ENCODE measurements at regions not wholly inside any gene's neighbourhood (a gene's known extent, or its start where the extent isn't known, plus 50 kb on each side); places are given as distances from the start of the nearest gene placed in this dataset.

- no peak for FAIRE-seq
- dilution Hi-C loops (cut with MboI; ENCODE audit: extremely low pct_ligation_motif_present, low sequenced_read_pairs): no loop called here
- TF ChIP-seq POLR2A (IDR thresholded peaks at IDR 0.05; ENCODE audit: low read depth, low read length) (no peak), MYC (IDR thresholded peaks at IDR 0.05; ENCODE audit: low read depth, low read length) (no peak), FOS (IDR thresholded peaks at IDR 0.05; ENCODE audit: borderline replicate concordance, insufficient read depth, low read length) (no peak)
- TF ChIP-seq, protein P1, sequence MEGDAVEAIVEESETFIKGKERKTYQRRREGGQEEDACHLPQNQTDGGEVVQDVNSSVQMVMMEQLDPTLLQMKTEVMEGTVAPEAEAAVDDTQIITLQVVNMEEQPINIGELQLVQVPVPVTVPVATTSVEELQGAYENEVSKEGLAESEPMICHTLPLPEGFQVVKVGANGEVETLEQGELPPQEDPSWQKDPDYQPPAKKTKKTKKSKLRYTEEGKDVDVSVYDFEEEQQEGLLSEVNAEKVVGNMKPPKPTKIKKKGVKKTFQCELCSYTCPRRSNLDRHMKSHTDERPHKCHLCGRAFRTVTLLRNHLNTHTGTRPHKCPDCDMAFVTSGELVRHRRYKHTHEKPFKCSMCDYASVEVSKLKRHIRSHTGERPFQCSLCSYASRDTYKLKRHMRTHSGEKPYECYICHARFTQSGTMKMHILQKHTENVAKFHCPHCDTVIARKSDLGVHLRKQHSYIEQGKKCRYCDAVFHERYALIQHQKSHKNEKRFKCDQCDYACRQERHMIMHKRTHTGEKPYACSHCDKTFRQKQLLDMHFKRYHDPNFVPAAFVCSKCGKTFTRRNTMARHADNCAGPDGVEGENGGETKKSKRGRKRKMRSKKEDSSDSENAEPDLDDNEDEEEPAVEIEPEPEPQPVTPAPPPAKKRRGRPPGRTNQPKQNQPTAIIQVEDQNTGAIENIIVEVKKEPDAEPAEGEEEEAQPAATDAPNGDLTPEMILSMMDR (IDR thresholded peaks at IDR 0.05; ENCODE audit: extremely low read depth in 1 of 2, insufficient read depth in 1 of 2, low read depth in 1 of 2, low read length in 2 of 2): no peak
- no TSS peak for BruUV-seq (replicated peaks)
- Histone ChIP-seq H3K4me3 (replicated peaks in 1 of 3; ENCODE audit: insufficient read depth in 1 of 3, low read depth in 1 of 3, low read length in 3 of 3) (no peak overlapping the region), H3K9ac (replicated peaks; ENCODE audit: extremely low read depth, insufficient read depth, low read length) (no peak overlapping the region), H3K4me2 (ENCODE audit: insufficient read depth, low read length) (no peak overlapping the region), H3K79me2 (ENCODE audit: control insufficient read depth, insufficient read depth, low read length) (no peaks in the 10 kb centered on the region), H3K36me3 (ENCODE audit: control insufficient read depth in 2 of 2, extremely low read depth in 1 of 2, insufficient read depth in 2 of 2, low read length in 2 of 2) (no peaks in the 10 kb centered on the region), H3K9me1 (replicated peaks; ENCODE audit: control insufficient read depth, extremely low read depth, insufficient read depth, low read length) (no peaks in the 10 kb centered on the region), H3K27me3 (ENCODE audit: control insufficient read depth in 2 of 2, insufficient read depth in 2 of 2, low read length in 2 of 2) (peaks cover 3 to 4% of the 10 kb centered on the region in 2 experiments), H3K9me3 (replicated peaks; ENCODE audit: control insufficient read depth, insufficient read depth, low read length) (no peaks in the 10 kb centered on the region), H2AFZ (ENCODE audit: low read depth, low read length) (no peak overlapping the region), H3K4me1 (ENCODE audit: control insufficient read depth, extremely low read depth, insufficient read depth, low read length) (peaks cover 3% of the 10 kb centered on the region), H4K20me1 (replicated peaks; ENCODE audit: control insufficient read depth, extremely low read depth, insufficient read depth, low read length) (peaks cover 2% of the 10 kb centered on the region), H3K27ac (ENCODE audit: insufficient read depth, low read depth, low read length) (no peak overlapping the region)
- POLR2A ChIA-PET: no interaction called here
- CTCF ChIA-PET: no interaction called here
- DNase-seq (ENCODE audit: low read depth, low spot score): no peak
- intact Hi-C loops (cut with micrococcal nuclease): no loop called here
Observed at GRCh38 chr6:104597541-104598050, 262.1 kb downstream of the HACE1 start.

- Histone ChIP-seq H4K20me1 (replicated peaks; ENCODE audit: control insufficient read depth, extremely low read depth, insufficient read depth, low read length) (peaks cover 2% of the 10 kb centered on the region), H3K79me2 (ENCODE audit: control insufficient read depth, insufficient read depth, low read length) (no peaks in the 10 kb centered on the region), H3K4me3 (replicated peaks in 1 of 3; ENCODE audit: insufficient read depth in 1 of 3, low read depth in 1 of 3, low read length in 3 of 3) (no peak overlapping the region), H3K4me2 (ENCODE audit: insufficient read depth, low read length) (no peak overlapping the region), H3K9ac (replicated peaks; ENCODE audit: extremely low read depth, insufficient read depth, low read length) (no peak overlapping the region), H3K36me3 (ENCODE audit: control insufficient read depth in 2 of 2, extremely low read depth in 1 of 2, insufficient read depth in 2 of 2, low read length in 2 of 2) (no peaks in the 10 kb centered on the region), H3K27ac (ENCODE audit: insufficient read depth, low read depth, low read length) (no peak overlapping the region), H3K9me3 (replicated peaks; ENCODE audit: control insufficient read depth, insufficient read depth, low read length) (no peaks in the 10 kb centered on the region), H3K4me1 (ENCODE audit: control insufficient read depth, extremely low read depth, insufficient read depth, low read length) (peaks cover 3% of the 10 kb centered on the region), H3K27me3 (ENCODE audit: control insufficient read depth in 2 of 2, insufficient read depth in 2 of 2, low read length in 2 of 2) (peaks cover 3 to 4% of the 10 kb centered on the region in 2 experiments), H2AFZ (ENCODE audit: low read depth, low read length) (no peak overlapping the region), H3K9me1 (replicated peaks; ENCODE audit: control insufficient read depth, extremely low read depth, insufficient read depth, low read length) (no peaks in the 10 kb centered on the region)
- FAIRE-seq: no peak
- TF ChIP-seq GATA2 (IDR thresholded peaks at IDR 0.05; ENCODE audit: insufficient read depth, insufficient read length, low read depth, low read length) (no peak), POLR2AphosphoS5 (IDR thresholded peaks at IDR 0.05; ENCODE audit: insufficient read depth, low read depth, low read length) (no peak), MYC (IDR thresholded peaks at IDR 0.05; ENCODE audit: low read depth, low read length) (no peak), FOS (IDR thresholded peaks at IDR 0.05; ENCODE audit: borderline replicate concordance, insufficient read depth, low read length) (no peak), EZH2 (IDR thresholded peaks at IDR 0.05; ENCODE audit: borderline replicate concordance, low read depth, low read length, severe bottlenecking) (no peak), MAX (IDR thresholded peaks at IDR 0.05; ENCODE audit: insufficient read depth, insufficient read length) (no peak), POLR2A (IDR thresholded peaks at IDR 0.05; ENCODE audit: low read depth, low read length) (no peak), JUN (IDR thresholded peaks at IDR 0.05; ENCODE audit: borderline replicate concordance, insufficient read depth, insufficient read length, low read depth) (no peak)
- TF ChIP-seq, protein P1 (IDR thresholded peaks at IDR 0.05; ENCODE audit: extremely low read depth in 1 of 2, insufficient read depth in 1 of 2, low read depth in 1 of 2, low read length in 2 of 2): no peak
- ChIA-PET CTCF (no interaction called here), POLR2A (interaction anchor here (0.6 kb wide), 1 partner anchor 45 kb away, joined by 3 read pairs; no protein-coding TSS in a partner anchor)
- no TSS peak for BruUV-seq (replicated peaks)
- dilution Hi-C loops (cut with MboI; ENCODE audit: extremely low pct_ligation_motif_present, low sequenced_read_pairs): no loop called here
- intact Hi-C loops (cut with micrococcal nuclease): no loop called here
- no peak for DNase-seq (ENCODE audit: low read depth, low spot score)
Observed at GRCh38 chr6:104596091-104596490, 263.6 kb downstream of the HACE1 start.

Data from endothelial cell of umbilical vein (primary cell).